Iris pigment epithelial cell (primary cell): ENCODE measurements at regions not wholly inside any gene's neighbourhood (a gene's known extent, or its start where the extent isn't known, plus 50 kb on each side); places are given as distances from the start of the nearest gene placed in this dataset.
A peak's percentile ranks its signal among the peaks of the same experiment; 100 is the strongest.

ENCODE experiments used
- DNase-seq: peaks from one replicate; pipeline ENCODE4 v3.0.0-alpha.2; 2011; ENCODE audit warnings: low read depth

DNA sequence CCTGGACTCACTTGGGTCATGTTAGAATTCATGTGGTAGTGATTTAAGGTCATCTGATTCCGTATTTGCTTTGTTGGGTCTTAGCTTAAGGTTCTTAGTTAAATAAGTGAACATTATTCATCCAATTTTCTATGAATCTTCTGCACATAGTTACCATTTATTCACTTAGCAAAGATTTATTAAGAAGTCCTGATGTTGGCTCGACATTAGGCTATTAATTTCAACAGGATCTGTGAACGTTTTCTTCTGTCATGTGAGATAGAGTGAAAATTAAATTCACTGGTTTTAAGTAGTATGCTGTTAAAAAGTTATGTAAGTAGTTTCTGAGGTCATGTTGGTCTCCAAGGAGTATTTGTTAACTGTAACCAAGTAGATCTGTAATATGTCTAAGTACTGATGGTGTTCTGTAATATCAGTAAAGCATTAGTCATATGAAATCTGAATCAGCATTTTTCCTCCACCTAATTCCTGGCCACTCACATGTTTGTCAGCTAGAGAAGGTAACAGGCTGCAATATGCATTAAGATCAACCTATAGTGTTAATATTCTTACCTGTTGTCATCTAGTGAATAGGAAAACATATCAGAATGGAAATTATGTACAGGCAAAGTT, 155.6 kb downstream of the PCDH7 start:
- DNase-seq, result peak; percentile 49

DNA sequence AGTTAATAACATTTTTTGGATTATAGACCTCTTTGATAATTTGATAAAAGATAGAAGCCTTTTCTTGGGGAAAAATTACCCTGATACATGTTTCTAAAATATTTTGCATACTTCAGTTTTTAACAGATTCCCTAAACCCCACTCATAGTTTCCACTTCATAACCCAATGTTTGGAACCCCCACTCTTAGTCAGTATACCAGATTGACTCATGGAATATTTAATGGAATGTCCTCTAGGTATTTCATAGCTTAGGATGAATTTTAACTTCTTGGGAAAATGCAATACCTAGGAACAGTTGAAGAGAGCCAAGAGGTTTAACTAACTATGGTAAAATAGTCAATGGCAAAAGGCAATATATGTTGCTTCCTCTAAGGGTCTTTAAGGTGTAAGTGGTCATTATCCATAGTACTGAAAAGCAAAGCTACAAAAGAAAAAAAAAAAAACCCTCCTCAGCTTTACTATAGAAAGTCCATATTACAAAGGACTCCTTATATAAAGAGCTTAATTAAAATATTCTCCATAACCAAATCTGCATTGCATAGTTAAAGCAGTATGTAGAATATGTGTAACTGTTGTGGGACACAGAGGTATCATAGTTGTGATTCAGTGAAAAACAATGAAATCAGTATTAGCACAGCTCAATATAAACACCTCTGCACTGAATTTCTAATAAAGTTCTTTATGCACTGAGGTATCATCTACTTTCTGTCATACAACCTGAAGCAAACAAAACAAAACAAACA, 159.9 kb downstream of the PCDH7 start:
- DNase-seq, result no peak

DNA sequence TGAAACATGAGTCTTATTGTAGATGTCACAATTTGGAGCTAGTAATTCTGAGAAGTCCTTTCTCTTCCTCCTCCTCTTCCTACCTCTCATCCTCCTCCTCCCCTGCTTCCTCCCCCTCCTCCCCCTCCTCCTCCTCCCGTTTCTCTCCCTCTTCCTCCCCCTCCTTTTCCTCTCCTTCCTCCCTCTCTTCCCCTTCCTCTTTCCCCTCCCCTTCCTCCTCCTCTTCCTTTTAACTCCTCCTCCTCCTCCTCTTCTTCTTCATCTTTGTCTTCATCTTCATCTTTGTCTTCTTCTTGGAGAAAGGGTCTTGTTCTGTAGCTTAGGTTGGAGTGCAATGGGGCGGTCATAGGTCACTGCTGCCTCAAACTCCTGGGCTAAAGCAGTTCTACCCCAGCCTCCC, 161.8 kb downstream of the PCDH7 start:
- DNase-seq, result no peak

DNA sequence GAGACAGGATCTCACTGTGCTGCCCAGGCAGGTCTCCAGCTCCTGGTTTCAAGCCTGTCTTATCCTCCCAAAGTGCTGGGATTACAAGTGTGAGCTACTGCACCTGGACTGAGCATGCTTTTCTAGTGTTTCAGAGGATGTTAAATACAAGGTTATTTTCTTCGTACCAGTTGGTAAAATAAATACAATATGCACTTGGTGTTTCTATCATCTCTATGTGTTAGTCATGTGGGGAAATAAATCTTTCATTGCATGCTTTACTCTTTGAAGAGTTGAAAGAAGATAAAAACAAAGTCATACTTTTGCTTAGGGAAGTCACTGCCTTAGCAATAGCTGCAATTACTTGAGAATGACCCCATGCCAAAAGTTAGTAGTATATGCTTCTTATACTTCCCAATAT, 162.3 kb downstream of the PCDH7 start:
- no peak for DNase-seq

DNA sequence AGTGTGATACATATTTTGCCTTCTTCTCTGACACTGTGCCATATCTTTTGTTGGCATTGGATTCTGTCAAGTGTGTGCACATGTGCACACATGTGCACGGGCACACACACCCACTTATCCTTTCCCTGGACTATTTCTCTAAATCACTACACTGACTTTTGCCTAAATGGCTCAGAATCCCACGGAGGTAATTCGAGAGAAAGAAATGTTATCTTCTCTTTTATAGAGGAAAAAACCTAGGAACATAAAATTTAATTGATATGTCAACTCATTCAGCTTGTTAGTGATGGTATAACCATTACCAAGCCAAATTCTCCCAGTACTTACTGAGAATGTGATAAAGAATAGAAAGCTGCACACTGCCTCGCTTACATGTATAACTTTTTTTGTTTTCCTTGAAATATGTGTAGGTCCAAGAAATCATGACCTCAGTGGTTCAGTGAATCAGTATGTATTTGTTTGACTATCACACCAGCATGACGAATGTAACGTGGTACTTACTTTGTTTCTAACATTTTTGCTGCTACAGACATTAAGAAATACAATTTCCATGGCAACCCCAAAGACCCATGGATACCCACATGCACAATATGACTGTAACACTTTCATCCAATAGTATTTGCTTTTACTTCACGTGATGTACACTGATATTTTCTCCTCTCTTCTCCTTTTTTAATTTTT, 163.0 kb downstream of the PCDH7 start:
- DNase-seq, result no peak

DNA sequence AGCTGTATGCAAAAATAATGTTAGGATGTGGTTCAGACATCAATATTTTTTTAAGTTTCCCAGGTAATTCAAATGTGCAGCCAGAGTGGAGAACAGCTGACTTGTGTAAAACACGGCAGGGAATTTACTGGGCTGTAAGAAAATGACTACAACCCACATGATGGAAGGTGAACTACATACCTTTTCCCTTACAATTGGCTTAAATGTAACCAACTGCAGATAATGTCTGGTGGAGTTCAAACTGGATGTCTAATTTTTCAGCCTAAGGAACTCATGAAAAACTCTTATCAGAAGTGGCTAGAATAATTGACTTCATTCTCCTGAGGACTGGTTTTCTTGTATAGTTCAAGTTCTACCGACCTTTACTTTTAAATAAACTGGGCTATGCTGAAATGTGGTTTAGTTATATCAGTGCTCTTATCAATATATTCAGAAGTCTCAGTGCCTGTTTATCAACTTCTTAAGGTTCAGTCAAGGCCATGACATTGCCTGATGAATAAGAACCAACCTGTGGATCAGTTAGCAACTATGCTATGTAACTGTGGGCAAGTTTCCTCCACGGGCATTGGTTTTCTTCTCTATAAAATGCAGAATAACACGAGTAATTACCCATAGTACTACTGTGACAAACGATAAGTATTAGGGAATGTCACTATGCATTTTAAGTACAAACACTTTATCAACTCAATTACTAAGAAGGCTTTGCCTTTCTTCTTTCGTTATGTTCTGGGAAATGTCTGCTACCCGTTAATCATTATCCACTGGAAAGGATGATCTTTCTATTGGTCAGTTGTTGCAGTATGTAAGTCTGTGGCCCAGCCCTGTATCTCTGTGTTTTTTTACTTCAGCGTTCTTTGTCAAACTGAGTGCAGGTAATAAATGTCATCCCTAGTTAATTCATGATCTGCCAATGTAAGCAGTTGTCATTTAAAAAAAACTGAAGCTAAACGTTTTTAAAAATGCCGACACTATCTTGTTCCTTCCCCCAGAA, 181.6 kb downstream of the PCDH7 start:
- no peak for DNase-seq

DNA sequence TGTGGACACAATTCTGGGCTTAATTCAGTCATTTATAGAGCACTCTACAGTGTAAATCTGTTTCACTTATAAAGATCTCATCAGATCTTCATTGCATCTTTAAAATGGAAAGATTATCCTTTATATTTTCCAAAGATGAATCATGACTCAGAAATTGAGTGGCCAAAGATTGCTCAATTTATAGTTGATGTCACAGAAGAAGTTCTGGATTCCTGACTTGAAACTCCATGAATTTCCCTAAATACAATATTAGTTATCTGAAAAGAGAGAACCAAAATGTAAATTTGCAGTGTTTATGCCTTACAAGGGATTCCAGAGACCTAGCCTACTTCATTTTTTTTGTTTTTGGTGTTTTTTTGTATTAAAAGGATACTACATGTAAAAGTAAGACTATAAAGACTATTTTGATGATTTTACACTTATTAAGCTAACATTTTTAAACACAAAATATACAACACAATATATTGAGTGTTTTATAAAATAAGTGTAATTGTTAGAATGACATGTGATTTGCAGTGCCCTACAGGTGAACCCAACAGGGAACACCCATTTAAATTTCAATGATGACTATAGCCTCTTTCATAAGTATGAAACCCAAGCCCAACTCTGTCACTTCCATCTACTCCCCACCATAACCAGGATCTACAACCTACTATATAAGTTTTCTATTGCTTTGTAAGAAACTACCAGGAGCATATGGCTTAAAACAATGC, 183.5 kb downstream of the PCDH7 start:
- peak; percentile 59 for DNase-seq

DNA sequence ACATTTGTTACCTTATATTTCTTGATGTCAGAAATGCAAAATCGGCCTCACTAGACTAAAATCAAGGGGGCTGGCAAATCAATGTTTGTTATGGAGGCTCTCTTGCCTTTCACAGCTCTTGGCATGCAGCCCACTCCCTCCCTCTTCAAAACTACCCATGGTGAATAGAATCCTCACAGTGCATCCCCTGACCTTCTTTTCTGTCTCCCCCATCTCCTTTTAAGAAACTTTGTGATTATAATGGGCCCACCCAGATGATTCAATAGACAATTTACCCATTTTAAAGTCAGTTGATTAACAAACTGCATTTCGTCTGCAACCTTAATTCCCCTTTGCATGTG, 184.0 kb downstream of the PCDH7 start:
- DNase-seq, result no peak

DNA sequence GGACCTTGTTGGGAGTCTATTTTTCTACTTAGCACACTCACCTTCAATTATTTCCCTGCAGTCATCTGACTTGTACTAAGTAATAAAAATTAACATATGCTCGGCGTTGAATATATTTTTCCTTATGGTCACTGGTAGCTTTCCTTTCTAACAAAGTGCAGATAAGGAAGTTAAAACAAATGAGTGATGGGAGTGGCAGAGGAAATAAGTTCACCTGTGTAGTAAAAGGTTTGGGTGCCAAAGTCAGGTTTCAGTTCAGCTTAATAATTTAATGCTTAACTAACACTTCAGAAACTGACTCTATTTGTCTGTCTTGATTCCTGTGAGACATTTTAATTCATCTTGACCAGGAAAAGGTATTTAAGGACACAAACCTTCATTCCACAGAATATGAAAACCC, 184.4 kb downstream of the PCDH7 start:
- no peak for DNase-seq

DNA sequence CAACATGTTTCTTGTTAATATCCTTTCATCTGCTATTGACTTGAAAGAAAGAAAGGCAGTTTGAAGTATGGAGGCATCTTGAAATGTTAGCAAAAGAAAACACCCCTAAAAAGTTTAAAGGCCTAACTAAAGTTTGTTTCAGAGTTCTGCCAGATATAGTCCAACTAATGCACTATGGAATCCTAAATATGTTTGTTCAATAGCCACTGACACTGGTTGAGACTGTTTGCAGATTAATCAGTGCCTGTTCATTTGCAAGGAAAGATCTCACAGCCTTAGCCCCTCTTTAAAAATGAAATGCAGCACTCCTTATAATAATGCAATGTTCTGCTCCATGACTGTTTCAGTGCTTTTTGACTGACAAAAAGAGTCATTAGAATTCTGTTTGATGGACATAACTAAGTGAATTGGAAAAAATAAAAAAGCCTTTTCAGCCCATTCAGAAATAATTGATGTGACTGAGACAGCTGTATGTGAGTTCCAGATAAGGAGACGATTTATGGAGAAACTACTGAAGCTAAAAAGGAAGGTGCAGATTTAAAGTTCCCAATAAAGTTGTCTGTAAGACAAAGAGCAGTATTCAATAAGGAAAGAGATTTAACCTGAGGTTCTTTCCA, 192.0 kb downstream of the PCDH7 start:
- peak; percentile 47 for DNase-seq

DNA sequence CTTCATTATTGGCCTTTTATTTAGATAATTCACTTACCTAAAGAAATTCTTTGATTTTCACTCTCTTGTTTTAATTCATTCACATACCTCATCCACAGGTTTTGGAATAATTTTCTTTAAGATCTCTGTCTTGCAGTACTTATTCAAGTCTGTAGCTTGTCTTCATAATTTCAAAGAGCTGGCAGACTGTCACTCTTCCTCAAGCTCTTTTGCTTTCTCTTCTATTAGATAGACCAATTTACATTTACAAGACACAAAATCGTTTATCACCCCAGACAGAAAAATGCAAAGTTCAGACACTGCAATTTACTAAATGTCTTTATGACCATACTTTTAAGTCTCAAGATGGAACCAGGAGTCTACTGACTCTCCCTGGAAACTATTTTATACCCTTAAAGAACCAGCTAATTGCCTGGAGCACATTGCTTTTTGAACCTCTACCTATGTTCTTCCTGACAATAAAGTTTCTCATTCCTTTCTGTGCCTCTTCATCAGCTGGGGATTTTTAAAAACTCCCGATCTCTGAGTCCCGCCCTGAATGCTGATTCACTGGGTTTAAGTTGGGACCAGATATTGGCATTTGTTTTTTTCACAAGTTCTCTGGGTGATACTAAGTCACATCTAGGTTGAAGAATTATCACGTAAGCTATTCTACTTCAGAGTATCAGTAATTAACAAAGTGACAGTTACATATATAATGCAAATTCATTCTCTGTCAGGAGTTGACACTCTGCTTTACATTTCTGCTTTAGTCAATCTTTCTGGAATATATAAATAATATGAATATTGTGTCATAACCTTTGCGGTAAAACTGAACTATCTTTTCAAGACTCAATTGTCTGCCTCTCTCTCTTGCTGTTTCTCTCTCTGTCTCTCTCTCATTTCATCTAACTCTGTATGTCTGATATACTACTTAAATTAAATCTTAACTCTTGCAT, 196.4 kb downstream of the PCDH7 start:
- DNase-seq, result no peak

DNA sequence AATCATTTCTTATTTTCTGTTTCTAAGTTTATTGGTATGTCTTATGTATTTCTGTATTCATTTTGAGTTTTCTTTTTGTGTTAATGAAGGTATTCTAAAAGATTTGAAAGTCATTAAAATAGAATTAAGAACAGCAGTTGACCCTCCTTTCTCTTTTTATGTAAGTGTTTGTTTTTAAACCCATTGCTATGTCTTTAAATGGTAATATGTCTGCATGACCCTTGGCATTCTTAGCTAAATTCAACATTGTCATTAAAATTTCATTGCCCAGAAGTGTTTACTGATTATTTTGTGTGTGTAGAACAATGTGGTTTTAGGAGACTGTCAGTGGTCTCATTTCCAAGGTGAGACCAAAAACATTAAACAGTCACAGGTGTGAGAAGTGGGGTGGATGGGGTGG, 197.8 kb downstream of the PCDH7 start:
- DNase-seq, result no peak

DNA sequence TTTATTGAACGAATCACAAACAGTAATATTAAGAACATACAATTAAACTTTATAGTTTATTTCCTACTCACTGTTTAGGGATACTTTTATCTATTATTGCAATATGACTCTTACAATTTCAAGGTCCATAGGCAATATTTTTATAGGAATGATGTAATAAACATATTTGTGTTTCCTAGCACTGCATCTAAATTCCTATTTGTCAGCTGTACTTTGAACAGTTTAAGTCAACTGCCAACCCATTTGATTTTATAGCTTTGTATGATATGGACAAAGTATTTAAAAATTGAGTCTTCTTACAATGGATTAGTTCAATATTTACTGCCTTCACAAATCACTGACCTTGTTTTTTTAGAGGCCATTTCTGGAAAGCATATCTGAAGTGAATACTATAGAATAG, 199.3 kb downstream of the PCDH7 start:
- DNase-seq, result no peak

DNA sequence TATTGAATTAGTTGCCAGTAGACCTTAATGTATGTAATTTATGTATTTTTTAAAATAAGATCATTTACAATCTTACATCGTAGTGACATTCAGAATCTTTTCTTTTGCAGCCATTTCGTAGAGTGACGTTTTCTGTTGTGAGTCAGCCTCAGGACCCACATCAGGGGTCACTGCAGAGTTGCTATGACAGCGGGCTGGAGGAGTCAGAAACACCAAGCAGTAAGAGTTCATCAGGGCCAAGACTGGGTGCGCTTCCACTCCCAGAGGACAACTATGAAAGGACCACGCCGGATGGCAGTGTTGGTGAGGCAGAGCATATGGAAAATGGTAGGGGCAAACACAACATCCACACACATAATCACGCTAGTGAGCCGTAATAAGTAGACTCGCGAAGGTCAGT, 199.9 kb downstream of the PCDH7 start:
- no peak for DNase-seq

DNA sequence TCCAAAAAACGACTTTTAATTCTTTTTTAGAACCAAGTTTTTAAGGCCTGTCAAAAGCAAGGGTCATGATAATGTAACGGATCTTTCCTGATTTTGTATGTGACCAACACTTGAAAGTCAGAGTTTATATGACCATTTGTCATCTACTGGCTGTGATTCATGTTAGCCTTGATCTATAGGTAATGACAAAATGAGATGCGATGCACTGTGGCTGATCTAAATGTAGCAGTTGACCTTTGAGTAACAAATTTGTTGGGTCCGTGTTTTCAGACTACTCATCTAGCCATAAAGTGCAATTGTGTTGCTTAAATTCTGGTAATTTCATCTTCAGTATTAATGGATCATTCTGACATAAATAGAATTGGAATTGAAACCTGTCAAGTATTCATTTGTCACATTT, 202.5 kb downstream of the PCDH7 start:
- no peak for DNase-seq

DNA sequence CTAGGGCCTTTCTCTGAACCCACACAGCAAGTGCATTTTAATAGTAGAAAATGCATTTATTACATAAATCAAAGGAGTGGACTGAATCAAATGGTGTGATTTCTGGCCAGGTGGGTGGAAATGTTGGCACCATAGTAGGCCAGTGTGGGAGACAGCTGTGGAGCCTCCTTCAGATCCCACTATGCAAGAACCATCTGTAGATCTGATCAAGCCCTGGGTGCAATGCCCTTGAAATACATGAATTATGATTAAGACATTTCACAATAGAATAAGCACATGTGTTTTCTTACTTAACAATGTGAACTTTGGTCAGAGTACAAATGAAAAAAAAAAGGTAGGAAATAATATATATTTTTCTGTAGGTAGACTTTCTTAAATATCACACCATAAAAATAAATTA, 204.3 kb downstream of the PCDH7 start:
- DNase-seq, result peak; percentile 12

DNA sequence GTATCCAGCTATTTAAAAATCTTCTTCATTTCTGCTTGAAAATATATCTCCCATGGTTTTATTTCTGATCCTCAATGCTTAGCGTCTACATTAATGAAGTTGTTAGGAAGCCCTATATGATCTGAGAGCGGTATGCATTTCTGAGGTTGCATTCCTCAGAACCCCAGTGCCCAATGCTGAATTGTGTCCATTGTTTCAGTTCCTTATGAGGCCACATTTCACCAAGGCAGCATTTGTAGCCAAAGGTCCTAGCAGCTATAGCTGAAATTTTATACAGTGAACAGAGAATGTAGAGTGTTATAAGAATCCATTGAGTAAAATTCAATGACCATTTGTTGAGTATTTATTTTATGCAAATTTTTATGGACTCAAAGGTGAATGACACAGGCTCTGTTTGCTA, 209.5 kb downstream of the PCDH7 start:
- no peak for DNase-seq

DNA sequence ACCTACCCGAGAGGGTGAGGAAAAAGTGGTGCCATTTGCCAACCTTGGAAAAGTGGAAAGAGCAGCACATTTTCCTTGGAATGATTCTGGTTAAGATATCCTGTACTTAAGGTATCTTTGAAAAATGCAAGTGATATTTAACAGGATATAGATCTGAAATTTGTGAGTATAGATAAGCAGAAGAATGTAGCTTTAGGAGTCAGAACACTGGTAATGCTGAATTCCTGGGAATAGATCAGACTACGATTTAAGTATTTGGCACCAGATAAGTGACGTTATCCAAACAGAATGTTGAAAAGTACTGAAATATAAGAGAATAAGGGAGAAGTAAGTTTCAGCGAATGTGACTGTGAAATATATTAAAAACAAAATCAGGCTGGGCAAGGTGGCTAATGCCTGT, 210.1 kb downstream of the PCDH7 start:
- no peak for DNase-seq

DNA sequence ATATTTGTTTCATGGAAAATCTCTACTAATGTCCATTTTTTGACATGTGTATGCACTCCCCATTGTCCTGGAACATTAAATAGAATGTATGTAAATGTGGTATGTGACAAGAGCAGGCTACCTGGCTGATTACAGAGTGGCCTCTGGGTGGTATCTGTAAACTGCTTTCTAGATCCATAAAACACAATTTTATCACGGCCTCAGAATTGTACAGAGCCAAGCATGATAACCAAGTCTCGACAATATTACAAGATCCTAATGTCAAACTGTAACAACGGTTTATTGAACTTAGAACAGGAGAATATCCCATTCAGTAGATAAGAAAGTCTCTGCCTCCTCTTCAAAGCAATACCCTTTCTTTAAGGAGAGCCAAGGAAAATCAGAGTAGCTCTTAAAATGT, 212.4 kb downstream of the PCDH7 start:
- no peak for DNase-seq

DNA sequence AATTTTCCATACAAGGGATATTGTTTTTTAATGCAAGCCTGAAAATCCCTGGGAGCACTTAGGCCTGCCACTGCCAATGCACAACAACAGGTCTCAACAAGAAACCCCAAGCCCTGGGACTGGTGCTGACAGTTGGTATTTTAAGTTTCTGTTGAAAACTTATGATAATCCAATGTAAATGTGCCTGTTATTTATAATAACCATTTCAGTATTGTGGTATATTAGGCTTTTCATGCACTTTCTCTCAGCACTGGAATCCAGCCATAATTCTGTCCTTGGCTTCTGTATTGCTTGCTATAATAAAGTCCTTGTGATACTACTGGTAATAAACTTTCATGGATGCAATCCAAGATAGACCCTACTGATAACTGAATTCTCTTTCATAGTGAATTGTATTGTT, 218.9 kb downstream of the PCDH7 start:
- no peak for DNase-seq
